Sigmoid colon (tissue), 6 donors: ENCODE measurements at regions not wholly inside any gene's neighbourhood (a gene's known extent, or its start where the extent isn't known, plus 50 kb on each side); places are given as distances from the start of the nearest gene placed in this dataset.
A peak's percentile ranks its signal among the peaks of the same experiment; 100 is the strongest.

ENCODE experiments used
- DNase-seq: peaks from one replicate; pipeline ENCODE4 v3.0.0-alpha.2; 2019
- H3K27ac ChIP-seq, 4 donors: fragments of 200-600 bp; sonication (generic); one replicate each; pipeline ENCODE4 v1.5.1; 2016 to 2019; ENCODE audit warnings: mild to moderate bottlenecking in 1 of 4
- H3K27me3 ChIP-seq, 3 donors: fragments of 200-600 bp; sonication (generic); one replicate each; pipeline ENCODE4 v1.5.1; 2019; ENCODE audit warnings: mild to moderate bottlenecking in 1 of 3
- H3K36me3 ChIP-seq, 4 donors: fragments of 200-600 bp; sonication (generic); one replicate each; pipeline ENCODE4 v1.5.1; 2016 to 2019
- H3K4me1 ChIP-seq, 4 donors: fragments of 200-600 bp; sonication (generic); one replicate each; pipeline ENCODE4 v1.5.1; 2017 to 2019
- H3K4me3 ChIP-seq, 4 donors: fragments of 200-600 bp; sonication (generic); one replicate each; pipeline ENCODE4 v1.5.1; 2017 to 2019; ENCODE audit warnings: mild to moderate bottlenecking in 2 of 4, moderate library complexity in 1 of 4
- H3K9me3 ChIP-seq, 4 donors: fragments of 200-600 bp in 3 of 4; sonication (generic) in 3 of 4; one replicate each; pipeline versions ENCODE4 v1.5.1 to v1.6.1; 2013 to 2019
- EP300 ChIP-seq, 4 donors: sonication (generic); formaldehyde crosslinking; IDR thresholded peaks; one replicate each; pipeline ENCODE4 v1.6.1; 2017; ENCODE audit warnings: antibody characterized with exemption in 4 of 4
- POLR2A ChIP-seq, 2 donors: fragments of 450-650 bp; IDR thresholded peaks; one replicate each; pipeline ENCODE4 v1.6.1; 2016; ENCODE audit warnings: antibody characterized with exemption in 2 of 2, mild to moderate bottlenecking in 2 of 2, moderate library complexity in 2 of 2
- POLR2AphosphoS5 ChIP-seq, 4 donors: sonication (generic); formaldehyde crosslinking; IDR thresholded peaks; one replicate each; pipeline ENCODE4 v1.6.1; 2017; ENCODE audit warnings: antibody characterized with exemption in 4 of 4
- WGBS, 2 donors: extraction: QIAGEN DNeasy Blood & Tissue Kit; methylation state at CpG; one replicate each; pipeline ENCODE4 v1.1.7; 2013; 5-methylcytosine and 5-hydroxymethylcytosine counted together
- intact Hi-C: fragments of 100-400 bp; cut with DNase I; formaldehyde crosslinking; loops from one replicate; pipeline ENCODE4 v1.15.1; 2023
- TF ChIP-seq, protein P1 (sequence below), 4 experiments: fragments of 450-650 bp in 3 of 4; fragments of 200-600 bp in 1 of 4; IDR thresholded peaks; one replicate each; pipeline ENCODE4 v1.5.1; 2016 to 2019; ENCODE audit warnings: antibody characterized with exemption in 4 of 4, mild to moderate bottlenecking in 3 of 4, moderate library complexity in 2 of 4
- donor health status: healthy with polysubstance abuse.
- donor health status: healthy.

DNA sequence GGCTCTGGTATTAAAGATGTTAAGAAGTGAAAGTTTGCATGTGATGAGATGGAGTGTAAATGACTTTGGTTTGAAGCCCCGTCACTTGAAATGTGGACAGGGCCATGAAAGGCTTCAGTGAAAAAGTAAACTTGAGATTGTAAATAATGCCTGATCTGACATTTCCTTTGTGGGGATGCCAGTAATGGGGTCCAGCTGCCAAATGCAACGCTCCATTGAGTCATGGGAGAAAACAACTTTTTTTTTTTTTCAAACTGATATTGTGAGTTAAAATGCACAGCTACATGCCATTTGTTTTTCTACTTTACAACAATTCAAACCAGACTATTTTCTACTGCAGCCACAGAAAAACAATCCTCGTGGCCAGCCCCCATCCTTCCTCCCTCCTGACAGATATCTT lies 327.0 kb upstream of the TNC start:
- Histone ChIP-seq H3K36me3 (no peaks in the 10 kb centered on the region), H3K27me3 (no peaks in the 10 kb centered on the region), H3K9me3 (no peaks in the 10 kb centered on the region), H3K27ac (peak overlapping the region in 1 of 4 donors; percentile 37), H3K4me3 (no peak overlapping the region), H3K4me1 (peaks cover 0 to 24% (median 9%) of the 10 kb centered on the region in 4 donors)
- TF ChIP-seq POLR2AphosphoS5 (IDR thresholded peaks at IDR 0.05): no peak
- no peak for TF ChIP-seq EP300 (IDR thresholded peaks at IDR 0.05)
- TF ChIP-seq, protein P1, sequence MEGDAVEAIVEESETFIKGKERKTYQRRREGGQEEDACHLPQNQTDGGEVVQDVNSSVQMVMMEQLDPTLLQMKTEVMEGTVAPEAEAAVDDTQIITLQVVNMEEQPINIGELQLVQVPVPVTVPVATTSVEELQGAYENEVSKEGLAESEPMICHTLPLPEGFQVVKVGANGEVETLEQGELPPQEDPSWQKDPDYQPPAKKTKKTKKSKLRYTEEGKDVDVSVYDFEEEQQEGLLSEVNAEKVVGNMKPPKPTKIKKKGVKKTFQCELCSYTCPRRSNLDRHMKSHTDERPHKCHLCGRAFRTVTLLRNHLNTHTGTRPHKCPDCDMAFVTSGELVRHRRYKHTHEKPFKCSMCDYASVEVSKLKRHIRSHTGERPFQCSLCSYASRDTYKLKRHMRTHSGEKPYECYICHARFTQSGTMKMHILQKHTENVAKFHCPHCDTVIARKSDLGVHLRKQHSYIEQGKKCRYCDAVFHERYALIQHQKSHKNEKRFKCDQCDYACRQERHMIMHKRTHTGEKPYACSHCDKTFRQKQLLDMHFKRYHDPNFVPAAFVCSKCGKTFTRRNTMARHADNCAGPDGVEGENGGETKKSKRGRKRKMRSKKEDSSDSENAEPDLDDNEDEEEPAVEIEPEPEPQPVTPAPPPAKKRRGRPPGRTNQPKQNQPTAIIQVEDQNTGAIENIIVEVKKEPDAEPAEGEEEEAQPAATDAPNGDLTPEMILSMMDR (IDR thresholded peaks at IDR 0.05): no peak
- TF ChIP-seq POLR2A (IDR thresholded peaks at IDR 0.05): no peak
- intact Hi-C loops: no loop called here
- DNase-seq: no peak
- WGBS, 2 donors: 43 to 61% methylated on average over 3 of the region's 3 CpGs

DNA sequence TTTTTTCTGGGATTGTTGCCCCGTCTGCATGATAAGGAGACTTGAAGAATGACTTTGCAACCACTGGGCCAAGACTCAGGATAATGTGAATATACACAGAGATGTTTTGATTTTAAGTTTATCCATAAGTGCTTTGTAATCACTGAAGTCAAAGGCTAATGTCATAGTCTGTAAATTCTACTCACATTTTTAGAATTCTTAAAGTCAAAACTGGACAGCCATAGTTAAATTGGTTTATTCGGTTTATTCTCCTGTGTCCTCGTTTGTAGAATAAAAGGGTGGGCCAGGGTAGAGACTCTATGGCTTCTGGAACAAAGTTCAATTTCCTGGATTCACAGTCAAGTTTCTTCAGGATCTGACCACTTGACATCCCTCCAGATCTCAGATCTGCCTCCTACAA lies 327.7 kb upstream of the TNC start:
- intact Hi-C loops: no loop called here
- Histone ChIP-seq H3K9me3 (no peaks in the 10 kb centered on the region), H3K4me1 (peaks cover 0 to 17% (median 6%) of the 10 kb centered on the region in 4 donors), H3K4me3 (no peak overlapping the region), H3K27ac (peak overlapping the region in 1 of 4 donors; percentile 37), H3K36me3 (no peaks in the 10 kb centered on the region), H3K27me3 (no peaks in the 10 kb centered on the region)
- no peak for DNase-seq
- WGBS, 2 donors: 42 to 56% methylated on average over 3 of the region's 3 CpGs
- TF ChIP-seq EP300 (IDR thresholded peaks at IDR 0.05): no peak
- no peak for TF ChIP-seq POLR2AphosphoS5 (IDR thresholded peaks at IDR 0.05)

- Histone ChIP-seq H3K9me3 (no peaks in the 10 kb centered on the region), H3K4me1 (no peaks in the 10 kb centered on the region), H3K27me3 (no peaks in the 10 kb centered on the region), H3K4me3 (no peak overlapping the region), H3K36me3 (no peaks in the 10 kb centered on the region), H3K27ac (no peak overlapping the region)
- TF ChIP-seq POLR2AphosphoS5 (IDR thresholded peaks at IDR 0.05) (peak in 2 of 4 donors; percentile 19 to 34), EP300 (IDR thresholded peaks at IDR 0.05) (no peak)
- intact Hi-C loops: no loop called here
- no peak for DNase-seq
Measured at GRCh38 chr9:115456515-115456914, 338.6 kb upstream of the TNC start.

- Histone ChIP-seq H3K27me3 (no peaks in the 10 kb centered on the region), H3K36me3 (no peaks in the 10 kb centered on the region), H3K27ac (no peak overlapping the region), H3K4me1 (no peaks in the 10 kb centered on the region), H3K9me3 (no peaks in the 10 kb centered on the region), H3K4me3 (no peak overlapping the region)
- WGBS, 2 donors: 85 to 87% methylated on average over 3 of the region's 3 CpGs
- no peak for DNase-seq
- no peak for TF ChIP-seq POLR2AphosphoS5 (IDR thresholded peaks at IDR 0.05)
- no peak for TF ChIP-seq POLR2A (IDR thresholded peaks at IDR 0.05)
- TF ChIP-seq, protein P1 (IDR thresholded peaks at IDR 0.05): no peak
- no peak for TF ChIP-seq EP300 (IDR thresholded peaks at IDR 0.05)
- intact Hi-C loops: no loop called here
Measured at GRCh38 chr9:115461280-115461679, 343.3 kb upstream of the TNC start.

GRCh38 chr9:115462623-115463022 lies 344.7 kb upstream of the TNC start:
- Histone ChIP-seq H3K4me3 (no peak overlapping the region), H3K9me3 (no peaks in the 10 kb centered on the region), H3K27me3 (no peaks in the 10 kb centered on the region), H3K36me3 (no peaks in the 10 kb centered on the region), H3K27ac (no peak overlapping the region), H3K4me1 (no peaks in the 10 kb centered on the region)
- TF ChIP-seq EP300 (IDR thresholded peaks at IDR 0.05): no peak
- TF ChIP-seq POLR2AphosphoS5 (IDR thresholded peaks at IDR 0.05): no peak
- intact Hi-C loops: no loop called here
- no peak for DNase-seq
- WGBS, 2 donors: 86 to 90% methylated on average over 7 of the region's 7 CpGs

DNA sequence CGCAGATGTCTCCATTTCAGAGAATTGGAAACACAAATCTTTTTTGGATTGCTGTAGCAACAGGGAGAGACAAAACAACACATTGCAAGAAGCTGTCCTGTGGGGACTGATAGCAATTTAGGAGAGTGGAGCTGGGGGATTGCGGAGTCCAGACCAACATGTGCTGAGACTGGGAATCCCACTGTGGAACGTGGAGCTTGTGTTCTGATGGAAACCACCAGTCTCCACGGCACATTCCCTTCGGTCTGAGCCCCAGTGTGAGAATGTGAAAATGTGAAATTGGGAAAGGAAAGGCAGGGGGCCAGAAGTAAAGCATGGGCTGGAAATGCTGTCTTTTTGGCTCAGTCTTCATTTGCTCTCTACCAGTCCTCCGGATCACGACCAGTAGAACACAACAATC lies 348.8 kb upstream of the TNC start:
- intact Hi-C loops: no loop called here
- peak; percentile 67 for DNase-seq
- Histone ChIP-seq H3K9me3 (peaks cover 0 to 4% (median 0%) of the 10 kb centered on the region in 4 donors), H3K4me3 (no peak overlapping the region), H3K4me1 (no peaks in the 10 kb centered on the region), H3K36me3 (no peaks in the 10 kb centered on the region), H3K27me3 (no peaks in the 10 kb centered on the region), H3K27ac (no peak overlapping the region)
- WGBS, 2 donors: 77 to 92% methylated on average over 7 of the region's 7 CpGs
- TF ChIP-seq EP300 (IDR thresholded peaks at IDR 0.05): no peak
- TF ChIP-seq, protein P1 (IDR thresholded peaks at IDR 0.05): no peak
- TF ChIP-seq POLR2AphosphoS5 (IDR thresholded peaks at IDR 0.05): no peak
- no peak for TF ChIP-seq POLR2A (IDR thresholded peaks at IDR 0.05)
